ENCODE measurements at regions not wholly inside any gene's neighbourhood (a gene's known extent, or its start where the extent isn't known, plus 50 kb on each side); places are given as distances from the start of the nearest gene placed in this dataset.
"Not testable (repeated sequence)": the region's sequence is repeated elsewhere in the genome, so short reads cannot be mapped to it uniquely, and the experiment has no call there.

- ChIA-PET CTCF (interaction anchor here (0.6 kb wide), 1 partner anchor 55 kb away, joined by 4 read pairs; no protein-coding TSS in a partner anchor), POLR2A (no interaction called here)
Observed at GRCh38 chr7:66454600-66455225, 174.0 kb upstream of the KCTD7 start.

GRCh38 chr7:66455432-66455831, 173.2 kb upstream of the KCTD7 start:
- CTCF ChIA-PET, POLR2A ChIA-PET: not testable (repeated sequence)

- CTCF ChIA-PET = interaction anchor here (0.6 kb wide), 1 partner anchor 222 kb away, joined by 3 read pairs; no protein-coding TSS in a partner anchor
- POLR2A ChIA-PET = not testable (repeated sequence)
Observed at GRCh38 chr7:66456431-66456830, 172.2 kb upstream of the KCTD7 start.

- POLR2A ChIA-PET, CTCF ChIA-PET: not testable (repeated sequence)
Observed at GRCh38 chr7:66458991-66459390, 169.7 kb upstream of the KCTD7 start.

- CTCF ChIA-PET, POLR2A ChIA-PET: not testable (repeated sequence)
Observed at GRCh38 chr7:66459783-66460413, 168.8 kb upstream of the KCTD7 start.

GRCh38 chr7:66460921-66461361, 167.7 kb upstream of the KCTD7 start:
- CTCF ChIA-PET = no interaction called here
- POLR2A ChIA-PET = no interaction called here

- CTCF ChIA-PET, POLR2A ChIA-PET: not testable (repeated sequence)
Observed at GRCh38 chr7:66461397-66461796, 167.3 kb upstream of the KCTD7 start.

GRCh38 chr7:66462831-66463230, 165.8 kb upstream of the KCTD7 start:
- CTCF ChIA-PET, POLR2A ChIA-PET: not testable (repeated sequence)

- ChIA-PET POLR2A (no interaction called here), CTCF (interaction anchor here (0.6 kb wide), 1 partner anchor 310 kb away, joined by 3 read pairs; no protein-coding TSS in a partner anchor)
Observed at GRCh38 chr7:66464059-66464458, 164.6 kb upstream of the KCTD7 start.

GRCh38 chr7:66466081-66466600, 162.5 kb upstream of the KCTD7 start:
- POLR2A ChIA-PET = no interaction called here
- CTCF ChIA-PET = no interaction called here

GRCh38 chr7:66467887-66468286, 160.8 kb upstream of the KCTD7 start:
- ChIA-PET POLR2A (no interaction called here), CTCF (no interaction called here)

GRCh38 chr7:66473064-66473463, 155.6 kb upstream of the KCTD7 start:
- POLR2A ChIA-PET, CTCF ChIA-PET: not testable (repeated sequence)

- ChIA-PET CTCF (no interaction called here), POLR2A (no interaction called here)
Observed at GRCh38 chr7:66474441-66474840, 154.2 kb upstream of the KCTD7 start.

- POLR2A ChIA-PET = not testable (repeated sequence)
- CTCF ChIA-PET = interaction anchor here (0.6 kb wide), 1 partner anchor 41 kb away, joined by 3 read pairs; no protein-coding TSS in a partner anchor
Observed at GRCh38 chr7:66476056-66476455, 152.6 kb upstream of the KCTD7 start.

GRCh38 chr7:66477822-66478397, 150.8 kb upstream of the KCTD7 start:
- POLR2A ChIA-PET, CTCF ChIA-PET: not testable (repeated sequence)

GRCh38 chr7:66481229-66481628, 147.5 kb upstream of the KCTD7 start:
- POLR2A ChIA-PET, CTCF ChIA-PET: not testable (repeated sequence)

- POLR2A ChIA-PET, CTCF ChIA-PET: not testable (repeated sequence)
Observed at GRCh38 chr7:66489065-66489464, 139.6 kb upstream of the KCTD7 start.

- CTCF ChIA-PET, POLR2A ChIA-PET: not testable (repeated sequence)
Observed at GRCh38 chr7:66489741-66490140, 138.9 kb upstream of the KCTD7 start.

- POLR2A ChIA-PET = interaction anchor here (0.6 kb wide), 1 partner anchor 644 kb away, joined by 4 read pairs; no protein-coding TSS in a partner anchor
Observed at GRCh38 chr7:66490979-66491378, 137.7 kb upstream of the KCTD7 start.

GRCh38 chr7:66492405-66492804, 136.3 kb upstream of the KCTD7 start:
- CTCF ChIA-PET, POLR2A ChIA-PET: not testable (repeated sequence)

More at GRCh38 chr7:66490979-66491378, 137.7 kb upstream of the KCTD7 start:
- CTCF ChIA-PET = not testable (repeated sequence)
